Endodermal cell (in vitro differentiated cells): ENCODE measurements at regions not wholly inside any gene's neighbourhood (a gene's known extent, or its start where the extent isn't known, plus 50 kb on each side); places are given as distances from the start of the nearest gene placed in this dataset.

Source experiments
- DNase-seq: peaks from one replicate; pipeline ENCODE4 v3.0.0-alpha.2; 2017
- H3K27ac ChIP-seq: 2 replicates; pipeline ENCODE4 v1.5.1; 2013; ENCODE audit warnings: mild to moderate bottlenecking, low read depth, low read length, moderate library complexity
- H3K27me3 ChIP-seq: 2 replicates; pipeline ENCODE4 v1.6.1; 2013; ENCODE audit warnings: mild to moderate bottlenecking, low read length, moderate library complexity; ENCODE audit not compliant: insufficient read depth, control insufficient read depth, poor library complexity, severe bottlenecking
- H3K36me3 ChIP-seq: 2 replicates; pipeline ENCODE4 v1.7.0; 2013; ENCODE audit warnings: mild to moderate bottlenecking, low read length, moderate library complexity; ENCODE audit not compliant: control insufficient read depth, insufficient read depth
- H3K4me1 ChIP-seq: one replicate; pipeline ENCODE4 v1.7.0; 2013; ENCODE audit warnings: low read length; ENCODE audit not compliant: control insufficient read depth, insufficient read depth
- H3K4me3 ChIP-seq: 2 replicates; pipeline ENCODE4 v1.5.1; 2013; ENCODE audit warnings: mild to moderate bottlenecking, low read length, moderate library complexity
- H3K9ac ChIP-seq: 2 replicates; pipeline ENCODE4 v1.6.1; 2013; ENCODE audit warnings: mild to moderate bottlenecking, low read length, moderate library complexity; ENCODE audit not compliant: poor library complexity, severe bottlenecking; ENCODE audit errors: extremely low read depth
- H3K9me3 ChIP-seq: 2 replicates; pipeline ENCODE4 v1.6.1; 2013; ENCODE audit warnings: mild to moderate bottlenecking, low read length, moderate library complexity; ENCODE audit not compliant: control insufficient read depth
- H3K27ac Mint-ChIP-seq: 2 replicates; pipeline ENCODE4 v1.8.0; 2020; ENCODE audit warnings: mixed read lengths
- H3K27me3 Mint-ChIP-seq: 2 replicates; pipeline ENCODE4 v1.8.0; 2021; ENCODE audit warnings: mild to moderate bottlenecking, mixed read lengths; ENCODE audit not compliant: insufficient read depth
- H3K36me3 Mint-ChIP-seq: 2 replicates; pipeline ENCODE4 v1.8.0; 2020; ENCODE audit warnings: low read depth, mixed read lengths
- H3K4me1 Mint-ChIP-seq: 2 replicates; pipeline ENCODE4 v1.8.0; 2020; ENCODE audit warnings: mixed read lengths
- H3K4me3 Mint-ChIP-seq: 2 replicates; pipeline ENCODE4 v1.8.0; 2020; ENCODE audit warnings: mild to moderate bottlenecking, moderate library complexity, mixed read lengths
- H3K9me3 Mint-ChIP-seq: 2 replicates; pipeline ENCODE4 v1.8.0; 2020; ENCODE audit warnings: mild to moderate bottlenecking, mixed read lengths
- CTCF ChIP-seq: fragments of 200-600 bp; sonication (generic); conservative IDR thresholded peaks from 2 replicates; pipeline ENCODE4 v1.5.0; 2021; ENCODE audit warnings: antibody characterized with exemption, mild to moderate bottlenecking
- WGBS, 2 experiments: methylation state at CpG; one replicate each; pipeline versions ENCODE4 v1.1.5 to v1.1.7; 2013; ENCODE audit warnings: missing lambda C conversion rate in 2 of 2, mixed read lengths in 1 of 2; ENCODE audit not compliant: insufficient coverage in 1 of 2, insufficient read length in 1 of 2; 5-methylcytosine and 5-hydroxymethylcytosine counted together

DNA sequence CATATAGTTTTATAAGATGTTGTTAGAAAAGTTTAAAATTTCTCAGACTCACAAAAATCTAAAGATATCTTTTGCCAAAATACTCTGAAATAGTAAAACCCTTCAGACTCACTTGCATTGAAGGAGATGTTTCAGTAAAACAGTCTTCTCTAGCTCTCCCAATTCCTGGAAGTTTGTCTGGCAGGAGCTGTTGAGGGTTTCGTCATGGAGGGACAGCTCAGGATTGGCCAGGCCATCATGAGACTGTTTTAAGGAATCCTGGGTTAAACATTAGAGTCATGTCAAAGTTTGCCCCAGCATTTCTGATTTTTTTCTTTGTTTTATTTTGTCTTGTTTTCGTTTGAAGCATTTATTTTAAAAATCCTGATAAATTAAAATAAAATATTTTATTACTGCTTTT is 293.8 kb upstream of the PBX1 start:
- 83 to 88% methylated on average over 1 of the region's 2 CpGs for WGBS, 2 experiments
- H3K9me3 ChIP-seq: no peaks in the 10 kb centered on the region
- Mint-ChIP-seq H3K27me3 (no peaks in the 10 kb centered on the region), H3K9me3 (no peaks in the 10 kb centered on the region), H3K27ac (no peak overlapping the region), H3K4me3 (no peak overlapping the region), H3K36me3 (no peaks in the 10 kb centered on the region), H3K4me1 (no peaks in the 10 kb centered on the region)
- H3K4me3 ChIP-seq: no peak overlapping the region
- no peaks in the 10 kb centered on the region for H3K36me3 ChIP-seq
- H3K9ac ChIP-seq: no peak overlapping the region
- H3K27me3 ChIP-seq: no peaks in the 10 kb centered on the region
- no peak for DNase-seq
- TF ChIP-seq CTCF: no peak
- no peaks in the 10 kb centered on the region for H3K4me1 ChIP-seq
- no peak overlapping the region for H3K27ac ChIP-seq

DNA sequence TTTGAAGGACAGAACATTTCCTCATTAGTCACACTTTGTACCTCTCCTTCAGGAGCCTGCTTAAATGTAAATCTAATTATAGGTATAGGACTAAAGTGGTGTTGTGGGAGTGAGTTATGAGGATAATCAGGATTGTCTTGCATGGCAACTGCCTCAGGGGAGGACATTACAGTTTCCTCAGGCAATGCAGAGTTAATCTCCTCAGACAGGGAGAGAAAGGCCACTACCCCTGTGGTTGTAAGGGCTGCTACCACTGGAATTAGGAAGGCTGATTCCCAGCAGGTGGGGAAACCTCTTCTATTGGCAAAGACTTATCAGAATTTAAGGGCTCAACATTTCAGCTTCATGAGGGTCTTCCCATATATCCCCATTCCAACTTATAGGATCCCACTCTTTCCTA is 286.8 kb upstream of the PBX1 start:
- H3K4me3 ChIP-seq: no peak overlapping the region
- Mint-ChIP-seq H3K27ac (no peak overlapping the region), H3K4me3 (no peak overlapping the region), H3K27me3 (no peaks in the 10 kb centered on the region), H3K4me1 (no peaks in the 10 kb centered on the region), H3K36me3 (no peaks in the 10 kb centered on the region), H3K9me3 (no peaks in the 10 kb centered on the region)
- no peaks in the 10 kb centered on the region for H3K9me3 ChIP-seq
- no peaks in the 10 kb centered on the region for H3K36me3 ChIP-seq
- no peaks in the 10 kb centered on the region for H3K27me3 ChIP-seq
- H3K27ac ChIP-seq: no peak overlapping the region
- no peak overlapping the region for H3K9ac ChIP-seq
- H3K4me1 ChIP-seq: no peaks in the 10 kb centered on the region
- no peak for TF ChIP-seq CTCF
- DNase-seq: no peak

- no peak overlapping the region for H3K4me3 ChIP-seq
- no peaks in the 10 kb centered on the region for H3K9me3 ChIP-seq
- H3K36me3 Mint-ChIP-seq: no peaks in the 10 kb centered on the region
- no peaks in the 10 kb centered on the region for H3K4me1 Mint-ChIP-seq
- H3K27me3 ChIP-seq: no peaks in the 10 kb centered on the region
- no peak overlapping the region for H3K27ac ChIP-seq
- H3K9ac ChIP-seq: no peak overlapping the region
- TF ChIP-seq CTCF: no peak
- no peak overlapping the region for H3K4me3 Mint-ChIP-seq
- no peaks in the 10 kb centered on the region for H3K9me3 Mint-ChIP-seq
- no peaks in the 10 kb centered on the region for H3K4me1 ChIP-seq
- H3K36me3 ChIP-seq: no peaks in the 10 kb centered on the region
- 75 to 86% methylated on average over 4 to 7 of the region's 7 CpGs for WGBS, 2 experiments
- no peak for DNase-seq
- H3K27ac Mint-ChIP-seq: no peak overlapping the region
- peaks cover 48% of the 10 kb centered on the region for H3K27me3 Mint-ChIP-seq
Measured at GRCh38 chr1:164296172-164296571, 262.8 kb upstream of the PBX1 start.
